HepG2 (cell line): ENCODE measurements at regions not wholly inside any gene's neighbourhood (a gene's known extent, or its start where the extent isn't known, plus 50 kb on each side); places are given as distances from the start of the nearest gene placed in this dataset.

Source experiments
- ATAC-seq: fragments of 200-7000 bp; cut with Tn5 transposase; 3 replicates; pipeline ENCODE4 v1.9.1; 2020; ENCODE audit warnings: mild to moderate bottlenecking, moderate library complexity
- BruUV-seq: library from RNA; stranded (reverse); fragments of 400-500 nt; replicated peaks from 2 replicates; lab custom pipeline; 2021; lab: Mats Ljungman, UMichigan
- CTCF ChIA-PET: fragments of 300-600 bp; formaldehyde crosslinking; extraction: SDS; loops from one replicate; lab custom pipeline; 2021; ENCODE audit warnings: low total read pairs, inconsistent platforms, low intra/inter-chr PET ratio; lab: Yijun Ruan, JAX
- POLR2A ChIA-PET: fragments of 350-600 bp; sonication (Branson Sonifier 250); formaldehyde crosslinking; loops from one replicate; lab custom pipeline; 2020; ENCODE audit warnings: antibody characterized with exemption, inconsistent platforms; lab: Yijun Ruan, JAX
- DNase-seq: peaks from one replicate; pipeline ENCODE4 v3.0.0-alpha.2; 2015; ENCODE audit warnings: low spot score
- FAIRE-seq: peaks from 3 replicates; lab custom pipeline; 2011; peaks lifted over from hg19 to GRCh38; lab: Jason Lieb, UNC
- H2AFZ ChIP-seq: one replicate; pipeline ENCODE4 v1.6.1; 2011; ENCODE audit warnings: low read length, inconsistent platforms
- H3K27ac ChIP-seq: fragments of 300-600 bp; 3 replicates; pipeline ENCODE4 v1.8.0; 2011; ENCODE audit warnings: mixed run types, mild to moderate bottlenecking, mixed read lengths, low read length, inconsistent platforms; ENCODE audit not compliant: insufficient read depth; ENCODE audit errors: extremely low read length
- H3K27me3 ChIP-seq, 2 experiments: fragments of 200-600 bp in 1 of 2; 2 replicates in 1 of 2; 3 replicates in 1 of 2; pipeline versions ENCODE4 v1.6.0 to v1.8.0; 2011; ENCODE audit warnings: low read length in 2 of 2, mild to moderate bottlenecking in 2 of 2, moderate library complexity in 2 of 2, inconsistent platforms in 1 of 2; ENCODE audit not compliant: insufficient read depth in 2 of 2, control insufficient read depth in 1 of 2
- H3K36me3 ChIP-seq, 2 experiments: fragments of 200-600 bp in 1 of 2; replicated peaks in 1 of 2; 2 replicates in 1 of 2; 3 replicates in 1 of 2; pipeline versions ENCODE4 v1.5.1 to v1.8.0; 2011; ENCODE audit warnings: low read length in 2 of 2, inconsistent platforms in 1 of 2; ENCODE audit not compliant: insufficient read depth in 2 of 2, control insufficient read depth in 1 of 2
- H3K4me1 ChIP-seq: 2 replicates; pipeline ENCODE4 v1.5.1; 2012; ENCODE audit warnings: low read length, inconsistent platforms; ENCODE audit not compliant: insufficient read depth
- H3K4me2 ChIP-seq: 2 replicates; pipeline ENCODE4 v1.6.0; 2011; ENCODE audit warnings: low read depth, low read length, inconsistent platforms
- H3K4me3 ChIP-seq, 3 experiments: fragments of 200-600 bp in 1 of 3; sonication (generic), shearing (Covaris generic) in 1 of 3; replicated peaks in 1 of 3; 2 replicates each; pipeline ENCODE4 v1.5.1; 2011 to 2016; ENCODE audit warnings: low read length in 3 of 3, inconsistent platforms in 2 of 3, low read depth in 2 of 3, mild to moderate bottlenecking in 2 of 3, control low read depth in 1 of 3, mixed read lengths in 1 of 3; ENCODE audit not compliant: insufficient read depth in 1 of 3
- H3K79me2 ChIP-seq: one replicate; pipeline ENCODE4 v1.6.1; 2011; ENCODE audit warnings: low read length, inconsistent platforms; ENCODE audit not compliant: insufficient read depth
- H3K9ac ChIP-seq: 2 replicates; pipeline ENCODE4 v1.6.0; 2011; ENCODE audit warnings: mild to moderate bottlenecking, low read depth, low read length, inconsistent platforms; ENCODE audit not compliant: insufficient read depth
- H3K9me3 ChIP-seq: 2 replicates; pipeline ENCODE4 v1.5.1; 2012; ENCODE audit warnings: mild to moderate bottlenecking, low read length
- H4K20me1 ChIP-seq: 2 replicates; pipeline ENCODE4 v1.6.0; 2011; ENCODE audit warnings: inconsistent platforms, mild to moderate bottlenecking, low read length, moderate library complexity; ENCODE audit not compliant: insufficient read depth
- FOXP1 ChIP-seq, 2 experiments: fragments of 450-650 bp in 1 of 2; IDR thresholded peaks; 2 replicates each; pipeline ENCODE4 v1.6.1; 2017 to 2018; ENCODE audit warnings: antibody characterized with exemption in 1 of 2
- HOMEZ ChIP-seq: IDR thresholded peaks from 2 replicates; pipeline ENCODE4 v1.6.1; 2016; ENCODE audit warnings: low read depth
- IRF9 ChIP-seq: sonication (generic); formaldehyde crosslinking; IDR thresholded peaks from 2 replicates; pipeline ENCODE4 v1.8.0; 2022; ENCODE audit warnings: missing genetic modification reagents, mild to moderate bottlenecking, borderline replicate concordance
- NRL ChIP-seq: sonication (generic); formaldehyde crosslinking; IDR thresholded peaks from 2 replicates; pipeline ENCODE4 v1.5.0; 2020; ENCODE audit warnings: missing genetic modification reagents, mild to moderate bottlenecking, moderate library complexity, borderline replicate concordance
- RELA ChIP-seq: sonication (generic); formaldehyde crosslinking; IDR thresholded peaks from 2 replicates; pipeline ENCODE4 v1.4.0; 2020; ENCODE audit warnings: missing genetic modification reagents
- SP1 ChIP-seq, 2 experiments: fragments of 450-650 bp in 1 of 2; sonication (generic) in 1 of 2; formaldehyde crosslinking in 1 of 2; IDR thresholded peaks; 2 replicates each; pipeline versions ENCODE4 v1.4.0 to v1.6.1; 2016 to 2020; ENCODE audit warnings: missing genetic modification reagents in 1 of 2
- STAG1 ChIP-seq: sonication (generic); formaldehyde crosslinking; IDR thresholded peaks from 2 replicates; pipeline ENCODE4 v1.4.0; 2020; ENCODE audit warnings: missing genetic modification reagents
- TCF12 ChIP-seq, 2 experiments: fragments of 450-650 bp in 1 of 2; sonication (generic) in 1 of 2; formaldehyde crosslinking in 1 of 2; IDR thresholded peaks; 2 replicates each; pipeline versions ENCODE4 v1.6.1 to v1.8.0; 2017 to 2022; ENCODE audit warnings: antibody characterized with exemption in 1 of 2, mild to moderate bottlenecking in 1 of 2, missing genetic modification reagents in 1 of 2, moderate library complexity in 1 of 2
- TCF7 ChIP-seq: sonication (generic); IDR thresholded peaks from 2 replicates; pipeline ENCODE4 v1.6.1; 2016; ENCODE audit warnings: antibody characterized with exemption, low read depth
- USF2 ChIP-seq, 2 experiments: sonication (generic) in 1 of 2; formaldehyde crosslinking in 1 of 2; IDR thresholded peaks; 2 replicates each; pipeline versions ENCODE4 v1.5.1 to v1.6.1; 2011 to 2020; ENCODE audit warnings: borderline replicate concordance in 1 of 2, low read depth in 1 of 2, low read length in 1 of 2, mild to moderate bottlenecking in 1 of 2, missing genetic modification reagents in 1 of 2, moderate library complexity in 1 of 2
- ZNF354B ChIP-seq: sonication (generic); formaldehyde crosslinking; IDR thresholded peaks from 2 replicates; pipeline ENCODE4 v1.8.0; 2022; ENCODE audit warnings: mild to moderate bottlenecking, missing genetic modification reagents
- ZNF569 ChIP-seq: sonication (generic); formaldehyde crosslinking; IDR thresholded peaks from 2 replicates; pipeline ENCODE4 v1.5.0; 2020; ENCODE audit warnings: mild to moderate bottlenecking, missing genetic modification reagents, moderate library complexity, borderline replicate concordance
- ZNF674 ChIP-seq: sonication (generic); formaldehyde crosslinking; IDR thresholded peaks from 2 replicates; pipeline ENCODE4 v1.5.0; 2020; ENCODE audit warnings: low read depth, mild to moderate bottlenecking, missing genetic modification reagents
- ZNF720 ChIP-seq: sonication (generic); formaldehyde crosslinking; IDR thresholded peaks from 2 replicates; pipeline ENCODE4 v1.4.0; 2020; ENCODE audit warnings: missing genetic modification reagents
- WGBS: methylation state at CpG from one replicate; pipeline ENCODE4 v1.1.6; 2017; ENCODE audit warnings: low lambda C conversion rate; 5-methylcytosine and 5-hydroxymethylcytosine counted together
- in situ Hi-C: cut with HindIII; loops from 2 replicates; pipeline ENCODE4 v1.10.0; 2017; ENCODE audit warnings: low pct_unique_long_range_greater_than_20kb; ENCODE audit not compliant: extremely low pct_ligation_motif_present
- intact Hi-C: fragments of 100-400 bp; cut with micrococcal nuclease; formaldehyde crosslinking; loops from one replicate; pipeline ENCODE4 v1.10.0; 2022; ENCODE audit not compliant: unreplicated experiment

GRCh38 chrY:21091909-21092308 lies 336.0 kb downstream of the RPS4Y2 start:
- Histone ChIP-seq H3K27me3 (no peaks in the 10 kb centered on the region), H3K36me3 (no peaks in the 10 kb centered on the region), H3K9me3 (peaks cover 44% of the 10 kb centered on the region), H3K9ac (no peak overlapping the region), H3K4me2 (no peak overlapping the region), H4K20me1 (no peaks in the 10 kb centered on the region), H3K4me3 (no peak overlapping the region), H3K79me2 (no peaks in the 10 kb centered on the region), H3K27ac (no peak overlapping the region), H2AFZ (no peak overlapping the region), H3K4me1 (no peaks in the 10 kb centered on the region)
- ChIA-PET CTCF (no interaction called here), POLR2A (no interaction called here)
- DNase-seq (no peak), ATAC-seq (no peak), FAIRE-seq (no peak)
- BruUV-seq, result no TSS peak
- no peak for TF ChIP-seq ZNF674 (CRISPR knock-in tag)
- TF ChIP-seq STAG1 (CRISPR knock-in tag), result peak; percentile 17; the same call in 1 of the 2 replicates
- intact Hi-C loops (loop anchor here (10.0 kb wide), 1 partner anchor 167 kb away; no protein-coding TSS in a partner anchor), in situ Hi-C loops (no loop called here)

GRCh38 chrY:21102507-21102906 lies 346.6 kb downstream of the RPS4Y2 start:
- ChIA-PET POLR2A (no interaction called here), CTCF (no interaction called here)
- no peak for ATAC-seq
- WGBS, result 0% methylated on average over 2 of the region's 2 CpGs
- no peak overlapping the region for H3K4me3 ChIP-seq
- peaks cover 48% of the 10 kb centered on the region; the same call in 1 of the 2 replicates for H3K9me3 ChIP-seq
- no peaks in the 10 kb centered on the region for H3K27me3 ChIP-seq
- no peak overlapping the region for H3K27ac ChIP-seq
- H3K4me2 ChIP-seq, result no peak overlapping the region
- H2AFZ ChIP-seq, result no peak overlapping the region
- no peaks in the 10 kb centered on the region for H3K36me3 ChIP-seq
- H4K20me1 ChIP-seq, result no peaks in the 10 kb centered on the region
- in situ Hi-C loops, result no loop called here
- no peak for DNase-seq
- FAIRE-seq, result no peak
- no peaks in the 10 kb centered on the region for H3K79me2 ChIP-seq
- H3K4me1 ChIP-seq, result no peaks in the 10 kb centered on the region
- H3K9ac ChIP-seq, result no peak overlapping the region
- BruUV-seq, result no TSS peak
- intact Hi-C loops, result no loop called here
- TF ChIP-seq NRL (CRISPR knock-in tag), result no peak
- TF ChIP-seq USF2 (IDR thresholded peaks at IDR 0.05; ENCODE audit: low read depth, low read length), result no peak
- no peak for TF ChIP-seq USF2 (CRISPR knock-in tag; IDR thresholded peaks at IDR 0.05; ENCODE audit: borderline replicate concordance)
- TF ChIP-seq FOXP1 (IDR thresholded peaks at IDR 0.05), result no peak
- TF ChIP-seq FOXP1 (CRISPR knock-in tag; IDR thresholded peaks at IDR 0.05), result no peak
- no peak for TF ChIP-seq ZNF354B (CRISPR knock-in tag)
- no peak for TF ChIP-seq ZNF720 (CRISPR knock-in tag)
- no peak for TF ChIP-seq TCF12 (IDR thresholded peaks at IDR 0.05)
- TF ChIP-seq TCF12 (CRISPR knock-in tag; IDR thresholded peaks at IDR 0.05), result no peak
- TF ChIP-seq HOMEZ (CRISPR knock-in tag), result no peak
- no peak for TF ChIP-seq SP1 (IDR thresholded peaks at IDR 0.05)
- no peak for TF ChIP-seq SP1 (CRISPR knock-in tag; IDR thresholded peaks at IDR 0.05)
- no peak for TF ChIP-seq IRF9 (CRISPR knock-in tag)
- TF ChIP-seq ZNF569, result no peak
- TF ChIP-seq TCF7, result no peak
- TF ChIP-seq RELA (CRISPR knock-in tag), result no peak
